Vagina (tissue), 2 donors: ENCODE measurements at regions not wholly inside any gene's neighbourhood (a gene's known extent, or its start where the extent isn't known, plus 50 kb on each side); places are given as distances from the start of the nearest gene placed in this dataset.

Experiments used
- POLR2A ChIP-seq, 2 donors: fragments of 450-650 bp; IDR thresholded peaks; one replicate each; pipeline ENCODE4 v1.6.1; 2017; ENCODE audit warnings: antibody characterized with exemption in 2 of 2, mild to moderate bottlenecking in 2 of 2, moderate library complexity in 2 of 2
- POLR2AphosphoS5 ChIP-seq, 2 donors: sonication (generic); formaldehyde crosslinking; IDR thresholded peaks; one replicate each; pipeline ENCODE4 v1.9.0; 2017; ENCODE audit warnings: antibody characterized with exemption in 2 of 2, mild to moderate bottlenecking in 2 of 2, low read depth in 1 of 2; ENCODE audit not compliant: insufficient read depth in 1 of 2
- TF ChIP-seq, protein P1 (sequence below), 3 experiments: fragments of 450-650 bp in 2 of 3; fragments of 200-600 bp in 1 of 3; sonication (generic) in 1 of 3; IDR thresholded peaks; one replicate each; pipeline ENCODE4 v1.5.1; 2017 to 2019; ENCODE audit warnings: antibody characterized with exemption in 3 of 3, mild to moderate bottlenecking in 2 of 3, moderate library complexity in 2 of 3

DNA sequence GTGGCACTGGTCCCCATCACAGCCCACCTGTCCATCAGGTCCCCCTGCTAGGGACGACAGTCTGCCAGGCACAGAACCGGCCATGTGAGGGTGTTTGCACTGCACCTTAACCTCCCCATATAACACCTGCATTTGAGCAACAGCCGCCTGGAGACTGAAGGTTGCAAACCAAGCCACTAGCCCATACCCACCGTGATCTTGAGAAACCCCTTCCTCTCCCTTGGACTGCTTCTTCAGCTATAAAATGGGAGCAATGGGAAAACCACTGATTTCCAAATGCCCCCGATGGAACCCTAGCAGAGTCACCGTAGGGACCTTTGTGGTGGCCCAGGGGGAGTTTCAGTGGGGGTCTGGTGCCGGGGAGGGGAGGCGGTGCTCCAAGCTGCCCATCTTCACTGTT lies 120.1 kb downstream of the NPTX2 start:
- TF ChIP-seq, protein P1, sequence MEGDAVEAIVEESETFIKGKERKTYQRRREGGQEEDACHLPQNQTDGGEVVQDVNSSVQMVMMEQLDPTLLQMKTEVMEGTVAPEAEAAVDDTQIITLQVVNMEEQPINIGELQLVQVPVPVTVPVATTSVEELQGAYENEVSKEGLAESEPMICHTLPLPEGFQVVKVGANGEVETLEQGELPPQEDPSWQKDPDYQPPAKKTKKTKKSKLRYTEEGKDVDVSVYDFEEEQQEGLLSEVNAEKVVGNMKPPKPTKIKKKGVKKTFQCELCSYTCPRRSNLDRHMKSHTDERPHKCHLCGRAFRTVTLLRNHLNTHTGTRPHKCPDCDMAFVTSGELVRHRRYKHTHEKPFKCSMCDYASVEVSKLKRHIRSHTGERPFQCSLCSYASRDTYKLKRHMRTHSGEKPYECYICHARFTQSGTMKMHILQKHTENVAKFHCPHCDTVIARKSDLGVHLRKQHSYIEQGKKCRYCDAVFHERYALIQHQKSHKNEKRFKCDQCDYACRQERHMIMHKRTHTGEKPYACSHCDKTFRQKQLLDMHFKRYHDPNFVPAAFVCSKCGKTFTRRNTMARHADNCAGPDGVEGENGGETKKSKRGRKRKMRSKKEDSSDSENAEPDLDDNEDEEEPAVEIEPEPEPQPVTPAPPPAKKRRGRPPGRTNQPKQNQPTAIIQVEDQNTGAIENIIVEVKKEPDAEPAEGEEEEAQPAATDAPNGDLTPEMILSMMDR (IDR thresholded peaks at IDR 0.05): no peak
- TF ChIP-seq POLR2AphosphoS5 (IDR thresholded peaks at IDR 0.05; ENCODE audit: insufficient read depth in 1 of 2, low read depth in 1 of 2) (no peak), POLR2A (IDR thresholded peaks at IDR 0.05) (no peak)
